ENCODE measurements at regions not wholly inside any gene's neighbourhood (a gene's known extent, or its start where the extent isn't known, plus 50 kb on each side); places are given as distances from the start of the nearest gene placed in this dataset.

DNA sequence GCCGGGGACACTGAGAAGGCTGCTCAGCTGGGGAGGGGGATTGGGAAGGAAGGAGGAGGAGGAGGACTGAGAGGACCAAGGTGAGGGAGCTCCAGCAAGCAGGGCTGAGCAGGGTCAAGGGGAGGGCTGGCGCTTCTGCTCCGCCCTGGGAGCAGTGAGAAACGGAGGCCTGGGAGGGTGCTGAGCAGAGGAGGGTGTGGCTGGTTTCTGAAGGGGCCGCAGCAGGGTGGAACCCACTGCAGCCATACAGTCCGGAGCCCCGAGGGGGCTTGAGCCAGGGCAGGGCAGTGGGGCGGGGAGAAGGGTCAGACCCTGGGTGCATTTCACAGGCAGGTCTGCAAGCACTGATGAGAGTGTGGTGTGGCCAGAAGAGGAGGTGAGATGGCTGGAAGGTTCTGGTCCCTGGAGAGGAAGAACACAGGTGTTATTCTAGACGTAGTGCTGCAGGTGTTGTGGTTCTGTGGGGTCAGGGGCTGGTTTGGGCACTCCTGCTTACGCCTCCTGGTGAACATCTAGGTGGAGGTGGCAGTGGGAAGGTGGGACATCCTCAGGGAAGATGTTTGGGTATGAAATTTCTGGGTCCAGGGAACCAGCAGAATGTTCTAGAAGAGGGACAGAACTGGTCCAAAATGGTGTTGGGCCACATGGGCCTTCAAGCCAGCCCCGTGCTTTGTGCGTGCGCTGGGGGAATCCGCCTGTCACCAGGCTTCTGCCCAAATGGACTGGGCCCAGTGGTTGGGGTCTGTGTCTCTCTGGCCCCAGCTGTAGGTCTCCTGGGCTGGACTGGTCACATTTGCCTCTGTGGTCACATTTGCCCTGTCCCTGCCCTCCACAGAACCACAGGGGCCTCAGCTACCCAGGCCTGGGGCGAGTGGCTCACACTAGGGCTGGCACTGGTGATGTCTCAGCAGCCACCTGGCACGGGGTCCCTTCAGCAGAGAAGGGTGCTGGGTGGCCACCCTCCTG, 714.7 kb downstream of the BRD1 start:
- DNase-seq: no peak

DNA sequence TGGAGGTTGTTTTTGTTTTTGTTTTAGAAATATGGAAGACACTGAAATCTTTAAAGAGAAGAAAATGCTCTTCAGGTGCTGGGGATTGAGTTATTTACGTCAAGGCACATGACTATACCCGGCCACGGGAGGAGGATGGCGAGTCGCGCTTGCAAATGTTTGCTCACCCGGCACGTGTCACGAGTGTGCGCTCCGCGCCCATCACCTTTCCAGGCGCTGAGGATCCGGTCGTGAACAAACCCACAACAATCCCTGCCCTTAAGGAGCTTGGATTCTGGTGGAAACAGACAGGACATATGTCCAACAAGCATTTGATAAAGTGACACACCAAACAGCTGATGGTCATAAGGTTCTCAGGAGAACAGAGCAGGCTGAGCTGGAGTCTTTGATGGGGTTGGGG, 715.5 kb downstream of the BRD1 start:
- no peak for DNase-seq

DNA sequence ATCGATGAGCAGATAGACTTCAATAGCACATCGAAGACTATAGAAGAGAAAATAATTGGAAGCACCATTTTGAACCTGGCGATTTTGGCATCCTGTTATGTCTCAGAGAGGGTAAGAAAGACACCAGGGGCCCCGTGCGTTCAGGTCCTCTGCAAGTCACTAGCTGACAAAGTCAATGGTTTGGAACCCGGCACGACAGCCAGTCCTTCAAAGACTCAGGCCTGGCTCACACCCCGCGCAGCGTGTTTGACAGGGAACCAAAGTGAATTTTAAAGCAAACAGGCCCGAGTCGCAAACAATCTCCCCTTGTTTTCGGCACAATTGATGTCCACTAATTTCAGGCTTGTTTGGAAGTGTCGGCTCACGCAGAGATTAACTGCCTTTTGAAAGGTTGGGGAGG, 716.6 kb downstream of the BRD1 start:
- no peak for DNase-seq

DNA sequence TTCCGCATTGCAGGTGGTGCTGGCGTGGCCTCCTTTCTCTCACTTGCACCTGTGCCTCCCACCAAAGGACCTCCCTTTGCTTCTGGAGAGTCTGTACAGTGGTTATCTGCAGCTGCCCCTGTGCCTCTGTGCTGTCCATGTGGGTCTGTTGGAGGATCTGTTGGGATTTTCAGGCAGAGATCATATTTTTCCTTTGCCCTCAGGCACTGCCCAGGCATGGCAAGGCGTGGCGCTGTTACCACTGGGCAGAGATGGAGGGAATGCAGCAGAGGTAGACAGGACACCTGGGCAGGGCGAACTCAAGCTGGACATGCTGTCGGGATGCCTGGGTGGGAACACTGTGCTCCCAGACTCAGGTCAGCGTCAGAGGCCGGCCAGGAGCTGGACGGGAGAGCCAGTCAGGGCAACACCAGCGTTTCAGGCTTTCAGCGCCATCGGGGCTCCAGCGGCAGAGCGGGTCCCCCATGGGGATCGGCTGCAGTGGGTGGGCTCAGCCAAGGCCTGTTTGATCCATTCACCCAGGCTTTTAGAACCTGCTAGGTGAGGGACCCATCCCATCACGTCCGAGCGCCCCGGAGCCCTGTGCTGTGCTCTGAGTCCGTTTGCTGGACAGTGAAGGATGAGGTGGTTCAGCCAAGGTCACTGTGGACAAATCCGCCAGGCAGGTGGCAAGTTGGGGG, 718.9 kb downstream of the BRD1 start:
- DNase-seq: no peak

DNA sequence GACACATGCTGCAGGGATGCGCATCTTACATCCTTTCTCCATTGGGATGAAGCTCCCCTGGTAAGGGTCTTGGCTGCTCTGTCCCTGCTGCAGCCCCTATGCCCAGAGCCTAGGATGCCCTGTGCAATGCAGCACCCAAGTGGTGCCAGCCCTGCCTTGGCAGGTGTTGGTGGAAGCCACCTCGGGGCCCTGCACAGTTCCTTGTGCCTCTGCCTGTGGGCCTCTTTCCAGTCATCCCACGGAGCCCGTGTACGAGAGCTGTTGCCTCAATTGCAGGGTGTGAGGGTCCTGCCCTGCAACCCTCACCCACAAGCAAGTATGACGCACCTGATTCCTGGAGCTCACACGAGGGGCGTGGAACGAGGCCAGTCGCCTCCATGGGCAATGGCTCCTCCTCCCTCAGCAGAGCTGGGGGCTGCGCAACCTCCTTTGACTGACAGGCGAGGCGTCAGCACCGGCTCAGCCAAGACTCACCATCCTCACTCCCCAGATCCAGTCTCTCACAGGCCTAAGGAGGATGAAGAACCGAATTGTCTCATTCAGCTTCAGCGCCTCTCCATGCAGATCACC, 719.6 kb downstream of the BRD1 start:
- no peak for DNase-seq

DNA sequence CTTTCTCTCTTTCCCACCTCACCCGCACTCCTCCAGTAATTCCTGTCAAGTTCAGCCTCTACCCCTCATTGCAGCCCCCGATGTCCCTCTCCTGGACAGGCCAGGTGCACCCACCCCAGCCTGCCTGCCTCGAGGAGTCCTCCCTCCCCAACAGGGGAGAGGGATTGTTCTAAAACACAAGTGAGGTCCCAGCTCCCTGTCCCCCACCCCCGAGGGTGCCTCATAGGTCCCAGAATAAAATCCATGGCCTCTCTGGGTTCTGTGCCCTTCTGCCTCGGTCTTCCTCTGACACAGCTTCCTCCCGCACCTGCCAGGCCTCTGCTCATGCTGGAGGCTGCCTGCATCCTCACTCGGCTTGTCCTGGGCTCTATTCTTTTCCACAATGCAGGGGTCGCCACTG, 720.1 kb downstream of the BRD1 start:
- DNase-seq: no peak

DNA sequence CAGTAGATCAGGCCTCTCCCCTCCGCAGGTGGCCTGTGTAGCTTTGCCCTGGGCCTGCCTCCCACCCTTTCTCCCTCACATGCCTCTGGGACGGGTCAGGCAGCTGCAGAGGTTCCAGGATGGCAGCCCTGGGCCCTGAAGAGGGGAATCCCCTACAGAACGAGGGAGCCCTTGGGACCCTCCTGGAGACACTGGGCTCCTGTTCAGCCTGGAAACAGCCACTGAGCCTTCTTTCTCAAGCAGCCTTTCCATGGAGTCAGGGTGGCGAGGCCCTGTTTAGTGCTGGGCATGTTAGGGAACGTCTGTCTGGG, 720.9 kb downstream of the BRD1 start:
- no peak for DNase-seq

DNA sequence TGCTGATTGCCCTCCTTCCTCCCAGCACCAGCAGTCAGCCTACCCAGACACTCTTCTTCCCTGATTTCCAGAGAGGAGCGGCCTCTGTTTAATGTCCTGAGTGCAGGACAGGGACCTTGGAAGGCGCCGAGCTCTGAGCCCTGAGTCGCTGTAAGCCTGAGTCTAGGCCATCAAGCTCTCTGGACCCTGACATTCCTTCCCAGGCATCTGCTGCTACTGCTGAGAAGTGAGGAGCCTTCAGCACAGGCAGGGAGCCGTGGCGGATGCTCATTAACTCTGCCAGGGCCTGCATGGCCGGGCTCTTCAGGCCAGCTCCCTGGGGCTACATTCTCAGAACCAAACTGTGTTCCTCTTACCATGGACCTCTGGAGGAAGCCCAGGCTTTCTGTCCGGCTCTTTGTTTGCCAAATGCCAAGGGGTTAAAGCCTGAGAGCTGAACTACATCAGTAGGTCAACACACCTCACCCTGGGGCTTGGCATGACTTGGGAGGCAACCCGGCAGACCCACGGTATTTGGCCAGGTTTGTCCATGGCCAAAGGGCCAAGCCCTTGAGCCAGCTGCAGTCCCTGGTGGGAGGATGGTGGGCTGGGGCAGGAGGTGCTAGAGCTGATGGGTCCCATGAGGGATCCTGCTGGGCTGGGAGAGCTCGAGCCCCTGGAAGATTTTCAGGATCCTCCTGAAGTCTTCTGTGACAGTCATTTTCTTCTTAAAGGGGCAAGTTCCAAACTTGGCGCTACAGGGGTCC, 721.4 kb downstream of the BRD1 start:
- no peak for DNase-seq

DNA sequence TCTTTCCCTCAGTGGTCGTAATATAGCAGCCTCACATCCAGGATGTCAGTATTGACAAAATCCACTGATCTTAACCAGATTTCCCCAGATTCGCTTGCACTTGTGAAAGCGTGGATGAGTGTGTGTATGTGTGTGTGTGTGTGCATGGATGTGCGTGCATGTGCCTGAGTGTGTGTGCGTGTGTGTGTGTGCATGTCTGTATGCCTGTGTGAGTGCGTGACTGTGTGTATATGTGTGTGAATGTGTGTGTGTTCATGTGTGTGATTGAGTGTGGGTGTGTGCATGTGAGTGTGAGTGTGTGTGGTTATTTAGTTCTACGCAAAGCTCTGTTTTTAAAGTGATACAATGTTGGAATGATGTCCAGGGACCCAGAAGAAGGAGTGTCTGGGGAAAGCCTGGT, 723.2 kb downstream of the BRD1 start:
- DNase-seq: no peak

DNA sequence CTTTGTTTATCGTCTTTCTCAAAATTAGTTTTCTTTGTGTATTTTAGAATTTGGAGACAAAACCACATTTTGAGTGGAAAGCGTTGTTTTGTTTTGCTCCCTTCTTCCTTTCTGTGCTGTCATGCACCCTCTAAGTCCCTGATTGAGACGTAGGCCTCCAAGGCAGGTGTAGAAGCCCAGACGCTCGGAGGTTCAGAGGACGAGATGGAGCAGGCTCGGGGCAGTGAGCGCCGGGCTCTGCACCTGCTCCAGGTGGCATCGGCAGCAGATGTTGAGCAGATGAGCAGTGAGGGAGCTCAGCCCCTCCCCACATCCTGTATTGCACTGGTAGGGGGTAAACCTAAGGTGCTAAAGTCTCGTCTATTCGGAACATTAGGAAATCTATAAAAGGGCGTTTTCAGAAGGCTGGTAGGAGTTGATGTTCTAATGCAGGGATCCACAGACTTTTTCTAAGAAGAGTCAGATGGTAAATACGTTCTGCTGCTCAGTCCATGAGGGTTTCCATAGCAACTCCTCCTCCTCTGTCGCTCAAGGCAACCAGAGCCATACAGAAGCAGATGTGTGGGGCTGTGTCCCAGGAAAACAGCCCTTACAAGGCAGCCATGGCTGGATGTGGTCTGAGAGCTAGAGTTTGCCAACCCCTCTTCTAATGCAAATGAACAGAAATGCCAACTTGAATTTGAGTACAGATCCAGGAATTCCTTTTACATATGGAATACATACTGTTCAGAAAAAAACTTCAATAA, 724.2 kb downstream of the BRD1 start:
- DNase-seq: peak; percentile 82

DNA sequence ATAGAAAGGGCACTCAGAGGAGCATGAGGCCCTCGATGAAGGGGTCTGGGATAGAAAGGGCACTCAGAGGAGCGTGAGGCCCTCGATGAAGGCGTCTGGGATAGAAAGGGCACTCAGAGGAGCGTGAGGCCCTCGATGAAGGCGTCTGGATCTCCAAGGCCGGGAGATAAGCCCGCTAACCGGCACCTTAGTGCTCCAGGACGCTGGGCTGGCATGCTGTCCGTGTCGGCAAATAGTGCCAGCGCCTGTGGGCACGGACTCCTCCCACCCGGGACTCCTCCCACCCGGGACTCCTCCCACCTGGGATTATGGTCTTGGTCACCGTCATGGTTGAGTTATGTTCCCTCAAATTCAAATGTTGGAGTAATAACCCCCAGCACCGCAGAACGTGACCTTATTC, 725.3 kb downstream of the BRD1 start:
- DNase-seq: no peak

DNA sequence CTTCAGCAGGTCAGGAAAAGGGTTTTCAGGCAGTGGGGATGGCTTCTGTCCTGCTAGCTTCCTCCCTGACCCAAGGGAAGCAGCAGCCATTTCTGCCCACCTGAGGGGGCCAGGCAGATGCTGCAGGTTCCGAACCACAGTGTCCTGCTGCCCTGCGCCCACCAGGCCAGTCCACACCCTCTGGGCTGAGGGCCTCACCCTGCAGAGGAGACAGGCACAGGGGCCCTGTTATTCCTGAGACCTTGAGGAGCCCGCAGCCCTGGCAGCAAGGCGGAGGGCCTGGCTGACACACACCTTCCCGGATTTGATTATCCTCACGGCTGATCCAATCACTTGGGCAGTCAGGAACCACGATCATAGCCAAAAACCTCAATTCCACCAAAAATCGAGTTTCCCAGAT, 725.8 kb downstream of the BRD1 start:
- no peak for DNase-seq

DNA sequence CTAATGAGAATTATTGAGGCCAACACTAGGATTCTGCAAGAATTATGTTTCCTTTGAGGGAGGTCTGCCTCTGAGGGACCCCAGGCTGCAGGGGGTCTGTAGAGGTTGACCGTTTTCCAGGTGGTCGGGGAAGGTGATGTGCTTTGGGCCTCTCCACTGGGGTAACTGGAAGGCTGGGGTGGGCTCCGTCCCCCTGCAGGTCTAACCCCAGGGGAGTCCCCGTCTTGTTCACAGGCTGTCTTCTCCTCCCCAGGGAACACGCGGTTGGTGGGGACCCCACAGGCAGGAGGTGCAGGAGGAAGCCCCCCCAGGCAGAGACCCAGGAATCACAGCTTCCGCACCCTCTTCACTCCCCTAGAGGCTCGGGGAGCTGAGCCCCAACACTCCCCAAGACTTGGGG, 726.4 kb downstream of the BRD1 start:
- DNase-seq: no peak

DNA sequence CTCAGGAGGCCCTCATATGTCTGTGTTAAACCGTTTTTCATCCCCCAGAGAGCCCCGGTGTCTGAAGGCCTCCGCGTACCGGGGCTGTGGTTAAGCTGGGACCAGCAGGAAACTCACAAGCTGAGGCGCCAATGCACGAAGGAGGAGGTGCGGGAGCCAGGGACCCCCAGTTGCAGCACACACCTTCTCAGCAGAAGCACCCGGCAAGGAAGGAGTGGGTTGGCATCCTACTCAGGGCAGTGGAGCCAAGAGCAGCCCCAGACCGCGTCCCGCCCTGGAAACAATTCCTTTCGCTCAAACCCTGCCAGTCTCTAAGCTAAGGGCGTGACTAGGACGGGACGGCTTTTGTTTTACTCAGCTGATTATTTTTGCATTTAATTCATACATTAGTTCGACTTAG, 726.9 kb downstream of the BRD1 start:
- no peak for DNase-seq

DNA sequence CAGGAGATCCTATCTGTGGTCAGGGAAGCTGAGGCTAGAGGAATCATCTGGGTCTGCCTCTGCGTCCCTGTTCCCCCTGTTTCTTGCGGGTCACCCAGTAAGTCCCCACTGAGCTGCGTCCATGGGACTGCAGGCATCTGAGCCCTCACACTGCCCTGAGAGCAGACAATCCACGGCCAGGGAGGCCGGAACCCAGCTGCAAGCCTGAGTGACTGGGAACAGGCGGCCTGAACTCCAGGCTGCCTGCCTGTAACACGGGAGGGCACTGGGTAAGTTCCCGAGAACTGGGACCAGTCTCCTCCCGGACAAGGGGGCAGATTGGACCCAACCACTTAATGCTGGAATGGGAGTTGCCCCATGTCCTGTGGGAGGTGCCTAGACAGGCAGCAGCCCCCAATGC, 727.4 kb downstream of the BRD1 start:
- DNase-seq: no peak

DNA sequence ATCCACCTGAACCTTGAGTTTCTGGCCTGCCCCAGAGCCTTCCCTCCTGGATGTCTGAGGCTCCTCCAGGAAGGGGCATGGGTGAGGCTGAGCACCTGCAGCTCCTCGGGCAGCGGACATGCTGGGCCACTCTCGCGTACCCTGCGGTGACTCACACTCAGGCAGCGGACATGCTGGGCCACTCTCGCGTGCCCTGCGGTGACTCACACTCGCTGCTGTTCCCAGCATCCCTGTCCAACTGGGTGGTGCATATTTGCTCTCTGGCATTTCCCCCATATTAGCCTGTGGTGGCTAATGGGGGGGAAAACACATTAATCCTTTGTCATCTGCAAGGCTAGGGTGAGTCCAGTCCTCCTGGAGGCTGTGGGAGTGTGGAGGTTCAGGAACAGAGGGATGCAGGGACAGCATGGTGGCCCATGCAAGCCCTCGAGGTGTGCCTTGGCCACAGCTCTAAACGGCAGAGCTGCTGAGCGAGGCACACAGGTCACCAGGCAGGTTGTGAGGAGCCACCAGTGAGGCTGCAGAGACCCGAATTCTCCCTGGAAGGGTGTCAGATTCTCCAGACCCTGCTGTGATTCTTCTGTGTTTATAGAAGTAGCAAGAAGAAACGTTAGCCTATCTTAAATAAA, 728.1 kb downstream of the BRD1 start:
- no peak for DNase-seq

DNA sequence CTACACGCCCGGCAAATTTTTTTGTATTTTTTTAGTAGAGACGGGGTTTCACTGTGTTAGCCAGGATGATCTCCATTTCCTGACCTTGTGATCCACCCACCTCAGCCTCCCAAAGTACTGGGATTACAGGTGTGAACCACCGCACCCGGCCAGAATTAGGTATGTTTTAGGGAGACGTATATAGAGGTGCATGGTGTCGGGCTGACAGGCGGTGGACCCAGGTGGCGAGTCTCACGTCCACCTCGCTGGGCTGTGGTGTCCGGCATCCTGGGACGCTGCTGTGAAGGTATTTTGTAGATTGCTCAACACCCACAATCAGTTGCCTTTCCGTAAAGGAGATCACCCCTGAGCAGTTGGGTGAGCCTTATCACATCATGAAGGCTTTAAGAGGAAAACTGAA, 728.6 kb downstream of the BRD1 start:
- no peak for DNase-seq

DNA sequence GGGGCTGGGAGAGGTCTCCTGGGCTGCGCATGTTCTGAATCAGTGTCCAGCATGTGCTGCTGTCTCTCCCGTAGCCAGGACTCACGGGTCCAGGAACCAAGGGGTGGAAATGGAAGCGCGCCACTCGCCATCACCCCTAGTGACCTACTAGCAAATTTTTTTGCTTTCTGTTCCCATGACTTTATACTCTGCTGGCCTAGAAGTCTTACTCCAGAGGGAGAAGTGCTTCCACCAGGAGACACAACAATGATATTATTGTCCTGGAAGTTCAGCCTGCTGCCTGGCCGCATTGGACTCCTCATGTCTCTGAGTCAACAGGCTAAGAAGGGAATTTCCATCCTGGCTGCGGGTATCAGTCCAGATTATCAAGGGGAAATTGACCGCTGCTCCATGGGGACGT, 729.7 kb downstream of the BRD1 start:
- DNase-seq: no peak

DNA sequence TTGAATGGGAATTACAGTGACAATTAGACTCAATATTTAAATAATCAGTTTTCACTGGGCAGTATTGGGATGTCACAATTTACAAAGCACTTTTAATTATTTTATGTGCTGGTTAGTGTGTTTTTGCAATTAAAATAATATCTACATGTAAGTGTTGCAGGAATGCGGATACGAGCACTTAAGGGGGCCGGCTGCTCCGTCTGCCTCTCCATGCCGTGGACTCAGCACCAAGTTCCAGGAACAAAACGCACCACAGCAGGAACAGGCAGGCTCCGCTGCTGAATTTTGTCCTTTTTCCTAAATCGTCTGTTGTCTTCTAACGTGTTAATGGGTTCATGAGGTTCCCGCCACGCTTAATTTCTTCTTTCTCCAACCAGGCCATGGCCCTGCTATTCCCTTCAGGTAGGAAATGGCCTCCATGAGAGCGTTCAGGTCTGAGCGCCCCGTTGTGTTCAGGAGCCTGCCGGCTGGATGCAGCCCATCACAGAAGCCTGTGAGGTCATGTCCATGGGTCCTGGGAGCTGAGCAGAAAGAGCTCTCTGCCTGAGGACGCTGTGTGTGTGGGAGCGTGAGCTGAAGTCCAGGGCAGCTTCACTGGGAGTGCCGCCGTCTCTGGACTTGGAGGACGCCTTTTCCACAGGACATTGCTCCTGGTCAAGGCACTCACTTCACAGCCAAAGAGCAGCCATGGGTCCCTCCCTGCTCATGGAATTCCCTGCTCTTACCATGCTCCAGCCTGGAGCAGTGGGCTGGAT, 730.3 kb downstream of the BRD1 start:
- DNase-seq: no peak

DNA sequence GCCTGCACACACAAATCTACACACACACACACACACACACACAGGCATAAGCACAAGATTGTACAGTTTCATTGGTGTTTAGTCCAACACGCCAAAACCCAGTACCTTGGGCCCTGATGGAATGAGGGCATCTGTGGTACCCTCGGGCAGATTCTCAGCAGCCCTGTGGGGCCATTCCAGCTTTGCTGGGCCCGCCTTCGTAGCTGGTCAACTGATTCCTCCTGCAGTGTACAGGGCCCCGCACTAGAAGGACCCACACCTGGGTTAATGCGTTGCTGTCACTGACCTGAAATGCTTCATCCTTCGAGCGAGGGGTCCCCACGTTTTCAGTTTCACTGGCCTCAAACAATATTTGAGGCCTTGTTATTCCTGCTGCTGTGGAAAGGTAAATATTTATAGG, 731.2 kb downstream of the BRD1 start:
- DNase-seq: no peak

DNA sequence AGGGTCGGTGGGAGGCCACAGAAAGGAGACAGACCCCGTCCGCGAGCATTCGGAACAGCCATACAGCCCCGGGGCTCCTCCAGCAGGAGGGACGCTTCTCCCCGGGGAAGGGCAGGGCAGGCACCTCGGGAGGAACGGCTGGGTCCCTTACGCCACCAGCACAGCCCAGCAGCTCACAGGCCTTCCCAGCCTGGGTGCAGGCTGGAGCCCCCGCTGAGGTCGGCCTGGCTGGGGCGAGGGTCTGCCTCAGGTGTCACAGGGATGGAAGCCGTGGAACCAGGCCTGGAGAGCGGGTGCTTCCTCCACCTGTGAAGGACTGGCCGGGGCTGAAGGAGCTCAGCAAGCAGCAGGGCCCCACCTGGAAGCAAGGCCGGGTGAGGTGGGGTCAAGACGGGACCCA, 732.3 kb downstream of the BRD1 start:
- DNase-seq: no peak

DNA sequence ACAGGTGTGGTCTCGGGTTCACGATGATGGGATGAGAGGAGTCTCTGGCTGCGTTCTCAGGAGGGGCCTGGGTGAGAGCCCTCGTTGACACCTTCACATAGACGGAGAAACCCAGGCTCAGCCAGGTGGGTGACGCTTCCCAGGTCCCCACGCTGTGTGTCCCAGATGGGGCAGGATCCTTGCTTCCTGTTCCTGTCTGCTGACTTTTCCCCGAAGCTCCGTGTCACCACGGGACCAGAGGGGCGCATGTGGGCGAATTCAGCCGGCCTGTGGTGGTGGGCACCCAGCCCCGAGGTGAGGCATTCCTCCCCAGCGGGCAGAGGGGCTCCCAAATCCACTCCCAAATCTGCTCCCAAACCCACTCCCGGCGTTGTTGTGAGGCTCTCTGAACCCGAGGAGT, 732.8 kb downstream of the BRD1 start:
- DNase-seq: no peak

All from NCI-H345 (cell line).